ENCODE measurements at regions not wholly inside any gene's neighbourhood (a gene's known extent, or its start where the extent isn't known, plus 50 kb on each side); places are given as distances from the start of the nearest gene placed in this dataset.
"Not testable (repeated sequence)": the region's sequence is repeated elsewhere in the genome, so short reads cannot be mapped to it uniquely, and the experiment has no call there.

GRCh38 chr13:50626101-50626547 is 217.4 kb downstream of the DLEU7 start:
- in situ Hi-C loops (cut with HindIII; ENCODE audit: low sequenced_read_pairs), result no loop called here
- TF ChIP-seq, protein P1, sequence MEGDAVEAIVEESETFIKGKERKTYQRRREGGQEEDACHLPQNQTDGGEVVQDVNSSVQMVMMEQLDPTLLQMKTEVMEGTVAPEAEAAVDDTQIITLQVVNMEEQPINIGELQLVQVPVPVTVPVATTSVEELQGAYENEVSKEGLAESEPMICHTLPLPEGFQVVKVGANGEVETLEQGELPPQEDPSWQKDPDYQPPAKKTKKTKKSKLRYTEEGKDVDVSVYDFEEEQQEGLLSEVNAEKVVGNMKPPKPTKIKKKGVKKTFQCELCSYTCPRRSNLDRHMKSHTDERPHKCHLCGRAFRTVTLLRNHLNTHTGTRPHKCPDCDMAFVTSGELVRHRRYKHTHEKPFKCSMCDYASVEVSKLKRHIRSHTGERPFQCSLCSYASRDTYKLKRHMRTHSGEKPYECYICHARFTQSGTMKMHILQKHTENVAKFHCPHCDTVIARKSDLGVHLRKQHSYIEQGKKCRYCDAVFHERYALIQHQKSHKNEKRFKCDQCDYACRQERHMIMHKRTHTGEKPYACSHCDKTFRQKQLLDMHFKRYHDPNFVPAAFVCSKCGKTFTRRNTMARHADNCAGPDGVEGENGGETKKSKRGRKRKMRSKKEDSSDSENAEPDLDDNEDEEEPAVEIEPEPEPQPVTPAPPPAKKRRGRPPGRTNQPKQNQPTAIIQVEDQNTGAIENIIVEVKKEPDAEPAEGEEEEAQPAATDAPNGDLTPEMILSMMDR (IDR thresholded peaks at IDR 0.05; ENCODE audit: low read depth, low read length), result no peak
- no peak overlapping the region for H3K4me3 ChIP-seq (ENCODE audit: low read depth, low read length)
- DNase-seq (ENCODE audit: low read depth, low spot score), result peak; percentile 61

- no peak overlapping the region for H3K4me3 ChIP-seq (ENCODE audit: low read depth, low read length)
- in situ Hi-C loops (cut with HindIII; ENCODE audit: low sequenced_read_pairs), result no loop called here
- DNase-seq (ENCODE audit: low read depth, low spot score), result no peak
- TF ChIP-seq, protein P1 (IDR thresholded peaks at IDR 0.05; ENCODE audit: low read depth, low read length), result no peak
Measured at GRCh38 chr13:50627111-50627510, 216.4 kb downstream of the DLEU7 start.

DNA sequence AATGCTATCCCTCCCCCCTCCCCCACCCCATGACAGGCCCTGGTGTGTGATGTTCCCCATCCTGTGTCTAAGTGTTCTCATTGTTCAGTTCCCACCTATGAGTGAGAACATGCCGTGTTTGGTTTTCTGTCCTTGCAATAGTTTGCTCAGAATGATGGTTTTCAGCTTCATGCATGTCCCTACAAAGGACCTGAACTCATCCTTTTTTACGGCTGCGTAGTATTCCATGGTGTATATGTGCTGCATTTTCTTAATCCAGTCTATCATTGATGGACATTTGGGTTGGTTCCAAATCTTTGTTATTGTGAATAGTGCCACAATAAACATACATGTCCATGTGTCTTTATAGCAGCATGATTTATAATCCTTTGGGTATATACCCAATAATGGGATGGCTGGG is 215.0 kb downstream of the DLEU7 start:
- H3K4me3 ChIP-seq (ENCODE audit: low read depth, low read length); in situ Hi-C loops (cut with HindIII; ENCODE audit: low sequenced_read_pairs); DNase-seq (ENCODE audit: low read depth, low spot score): not testable (repeated sequence)

DNA sequence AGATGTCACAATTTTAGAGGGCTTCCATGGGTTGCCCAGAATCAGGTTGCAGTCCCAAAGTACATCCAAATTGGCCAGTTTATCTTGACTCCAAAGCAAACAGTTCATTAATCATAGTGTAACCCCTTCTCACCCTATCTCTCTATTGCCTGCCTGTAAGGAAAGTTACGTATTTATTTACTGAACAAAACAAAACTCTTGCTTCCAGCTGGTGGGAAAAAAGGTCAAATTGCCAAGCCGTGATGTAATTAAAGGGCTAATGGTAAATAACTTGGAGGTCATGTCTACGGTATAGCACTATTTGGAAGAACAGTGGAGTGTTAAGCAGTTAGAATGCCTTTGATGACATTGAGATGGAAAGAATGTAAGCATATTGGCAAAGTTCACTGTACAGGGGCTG is 214.0 kb downstream of the DLEU7 start:
- H3K4me3 ChIP-seq (ENCODE audit: low read depth, low read length), result no peak overlapping the region
- in situ Hi-C loops (cut with HindIII; ENCODE audit: low sequenced_read_pairs), result no loop called here
- TF ChIP-seq, protein P1 (IDR thresholded peaks at IDR 0.05; ENCODE audit: low read depth, low read length), result no peak
- no peak for DNase-seq (ENCODE audit: low read depth, low spot score)

GRCh38 chr13:50629966-50630365 is 213.5 kb downstream of the DLEU7 start:
- H3K4me3 ChIP-seq (ENCODE audit: low read depth, low read length), result no peak overlapping the region
- TF ChIP-seq, protein P1 (IDR thresholded peaks at IDR 0.05; ENCODE audit: low read depth, low read length), result no peak
- in situ Hi-C loops (cut with HindIII; ENCODE audit: low sequenced_read_pairs), result no loop called here
- DNase-seq (ENCODE audit: low read depth, low spot score), result no peak

GRCh38 chr13:50631041-50631440 is 212.5 kb downstream of the DLEU7 start:
- no peak for DNase-seq (ENCODE audit: low read depth, low spot score)
- no peak overlapping the region for H3K4me3 ChIP-seq (ENCODE audit: low read depth, low read length)
- in situ Hi-C loops (cut with HindIII; ENCODE audit: low sequenced_read_pairs), result no loop called here
- TF ChIP-seq, protein P1 (IDR thresholded peaks at IDR 0.05; ENCODE audit: low read depth, low read length), result no peak

DNA sequence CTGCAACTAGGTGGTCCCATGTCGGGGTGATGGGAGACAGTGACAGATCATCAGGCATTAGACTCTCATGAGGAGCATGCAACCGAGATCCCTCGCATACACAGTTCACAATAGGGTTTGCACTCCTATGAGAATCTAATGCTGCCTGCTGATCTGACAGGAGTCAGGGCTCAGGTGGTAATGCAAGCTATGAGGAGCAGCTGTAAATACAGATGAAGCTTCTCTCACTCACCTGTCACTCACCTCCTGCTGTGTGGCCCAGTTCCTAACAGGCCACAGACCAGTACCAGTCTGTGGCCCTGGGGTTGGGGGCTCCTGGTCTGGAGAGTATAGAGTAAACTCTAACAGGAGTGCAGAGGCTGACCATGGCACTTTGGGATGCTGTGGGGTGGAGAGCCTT is 209.2 kb downstream of the DLEU7 start:
- TF ChIP-seq, protein P1 (IDR thresholded peaks at IDR 0.05; ENCODE audit: low read depth, low read length), result no peak
- no peak overlapping the region for H3K4me3 ChIP-seq (ENCODE audit: low read depth, low read length)
- in situ Hi-C loops (cut with HindIII; ENCODE audit: low sequenced_read_pairs), result no loop called here
- DNase-seq (ENCODE audit: low read depth, low spot score), result no peak

Data from astrocyte of the spinal cord (primary cell).